ENCODE measurements at regions not wholly inside any gene's neighbourhood (a gene's known extent, or its start where the extent isn't known, plus 50 kb on each side); places are given as distances from the start of the nearest gene placed in this dataset.

- DNase-seq, result no peak
Measured at GRCh38 chr2:239566995-239567568, 166.3 kb upstream of the HDAC4 start.

DNA sequence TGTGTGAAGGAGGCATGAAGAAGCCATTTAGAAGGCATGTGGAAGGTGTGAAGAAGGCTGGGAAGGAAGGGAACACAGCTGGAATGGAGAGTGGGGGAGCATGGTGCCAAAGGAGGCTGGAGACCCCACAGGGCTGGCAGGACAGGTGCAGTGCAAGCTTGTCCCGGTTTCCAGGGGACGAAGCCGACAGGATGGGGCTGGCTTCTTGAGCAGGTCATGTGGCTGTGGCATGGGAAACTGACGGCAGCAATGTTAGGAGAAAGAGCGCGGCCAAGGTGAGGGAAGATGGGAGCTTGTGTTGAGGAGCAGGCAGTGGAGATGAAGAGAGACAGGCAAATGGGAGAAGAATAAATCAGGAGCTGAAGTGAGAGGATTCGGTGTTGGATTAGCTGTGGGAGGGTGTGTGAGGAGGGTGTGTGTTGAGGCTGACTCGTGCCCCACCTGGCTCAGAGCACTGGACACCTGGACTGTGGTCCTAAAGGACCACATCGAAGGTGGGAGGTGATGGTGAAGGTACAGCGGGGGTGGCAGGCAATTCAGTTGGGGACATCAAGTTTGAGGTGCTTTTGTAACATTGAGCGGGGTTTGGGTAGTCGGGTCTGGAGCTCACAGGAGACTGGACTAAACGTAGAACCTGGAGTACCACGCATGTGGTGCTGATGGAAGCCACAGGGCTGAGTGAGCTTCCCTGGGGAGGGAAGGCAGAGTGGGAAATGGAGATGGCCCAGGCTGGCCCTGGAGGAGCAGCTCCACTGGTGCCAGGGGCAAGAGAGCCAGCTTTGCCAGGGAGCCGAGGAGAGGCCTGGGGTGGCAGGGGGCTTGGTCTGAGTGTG, 165.6 kb upstream of the HDAC4 start:
- H3K4me3 ChIP-seq, result no peak overlapping the region
- DNase-seq, result no peak
- no peaks in the 10 kb centered on the region for H3K9me3 ChIP-seq
- no peaks in the 10 kb centered on the region for H3K4me1 ChIP-seq
- H3K27me3 ChIP-seq, result peaks cover 12% of the 10 kb centered on the region
- no peaks in the 10 kb centered on the region for H3K36me3 ChIP-seq
- no peak overlapping the region for H3K27ac ChIP-seq
- TF ChIP-seq CTCF (IDR thresholded peaks at IDR 0.05) (no peak), EP300 (IDR thresholded peaks at IDR 0.05; ENCODE audit: low read depth) (no peak), POLR2A (IDR thresholded peaks at IDR 0.05) (no peak), POLR2AphosphoS5 (IDR thresholded peaks at IDR 0.05) (no peak)
- WGBS, 2 donors (ENCODE audit: low coverage in 1 of 2), result 92 to 94% methylated on average over 12 to 15 of the region's 15 CpGs
- intact Hi-C loops (cut with DNase I; ENCODE audit: low total_unique reads), result no loop called here
- in situ Hi-C loops (cut with MboI; ENCODE audit: low pct_ligation_motif_present in 1 of 4, low pct_unique_long_range_greater_than_20kb in 1 of 4, low sequenced_read_pairs in 3 of 4), result no loop called here

More at GRCh38 chr2:239566995-239567568, 166.3 kb upstream of the HDAC4 start:
- intact Hi-C loops (cut with DNase I; ENCODE audit: low total_unique reads), result no loop called here
- Histone ChIP-seq H3K9me3 (no peaks in the 10 kb centered on the region), H3K4me1 (no peaks in the 10 kb centered on the region), H3K27ac (no peak overlapping the region), H3K36me3 (no peaks in the 10 kb centered on the region), H3K4me3 (no peak overlapping the region), H3K27me3 (peaks cover 12% of the 10 kb centered on the region)
- 63 to 70% methylated on average over 3 to 10 of the region's 10 CpGs for WGBS, 2 donors (ENCODE audit: low coverage in 1 of 2)
- in situ Hi-C loops (cut with MboI; ENCODE audit: low pct_ligation_motif_present in 1 of 4, low pct_unique_long_range_greater_than_20kb in 1 of 4, low sequenced_read_pairs in 3 of 4), result no loop called here
- TF ChIP-seq POLR2A (IDR thresholded peaks at IDR 0.05), result no peak
- TF ChIP-seq POLR2AphosphoS5 (IDR thresholded peaks at IDR 0.05), result no peak
- no peak for TF ChIP-seq EP300 (IDR thresholded peaks at IDR 0.05; ENCODE audit: low read depth)
- TF ChIP-seq CTCF (IDR thresholded peaks at IDR 0.05), result no peak

DNA sequence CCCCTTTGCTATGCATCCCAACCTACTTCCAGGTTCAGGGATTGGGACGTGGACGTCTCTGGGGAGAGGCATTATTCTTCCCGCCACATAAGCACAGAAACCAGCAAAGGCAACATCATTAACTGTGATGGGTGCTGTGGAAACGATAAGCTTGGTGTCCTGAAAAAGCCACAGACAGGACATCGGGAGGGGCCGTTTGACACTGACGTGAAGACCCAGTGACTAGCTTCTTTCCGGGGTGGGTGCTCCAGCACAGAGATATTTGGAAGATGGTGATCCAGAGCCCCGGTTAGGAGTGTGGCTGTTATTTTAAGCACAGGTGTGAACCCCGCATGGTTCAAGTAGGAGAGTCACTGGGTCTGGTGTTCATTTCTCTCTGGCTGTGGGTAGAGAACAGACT, 163.8 kb upstream of the HDAC4 start:
- intact Hi-C loops (cut with DNase I; ENCODE audit: low total_unique reads), result loop anchor here (1.0 kb wide), 1 partner anchor 48 kb away; no protein-coding TSS in a partner anchor
- WGBS, 2 donors (ENCODE audit: low coverage in 1 of 2), result 90 to 93% methylated on average over 6 to 10 of the region's 10 CpGs

More for the DNA sequence above, 163.8 kb upstream of the HDAC4 start:
- Histone ChIP-seq H3K27ac (no peak overlapping the region), H3K27me3 (peaks cover 12% of the 10 kb centered on the region), H3K9me3 (no peaks in the 10 kb centered on the region), H3K36me3 (no peaks in the 10 kb centered on the region), H3K4me3 (no peak overlapping the region), H3K4me1 (no peaks in the 10 kb centered on the region)
- no peak for DNase-seq
- in situ Hi-C loops (cut with MboI; ENCODE audit: low pct_ligation_motif_present in 1 of 4, low pct_unique_long_range_greater_than_20kb in 1 of 4, low sequenced_read_pairs in 3 of 4), result no loop called here
- no peak for TF ChIP-seq POLR2A (IDR thresholded peaks at IDR 0.05)
- no peak for TF ChIP-seq EP300 (IDR thresholded peaks at IDR 0.05; ENCODE audit: low read depth)
- no peak for TF ChIP-seq POLR2AphosphoS5 (IDR thresholded peaks at IDR 0.05)
- no peak for TF ChIP-seq CTCF (IDR thresholded peaks at IDR 0.05)
